Progenitor cell of endocrine pancreas (in vitro differentiated cells): ENCODE measurements at regions not wholly inside any gene's neighbourhood (a gene's known extent, or its start where the extent isn't known, plus 50 kb on each side); places are given as distances from the start of the nearest gene placed in this dataset.

ENCODE experiments used
- DNase-seq: peaks from one replicate; pipeline ENCODE4 v3.0.0; 2021; ENCODE audit warnings: low spot score; ENCODE audit not compliant: unreplicated experiment
- H3K27ac Mint-ChIP-seq: 2 replicates; pipeline ENCODE4 v1.8.0; 2021; ENCODE audit warnings: mild to moderate bottlenecking, moderate library complexity, mixed read lengths
- H3K27me3 Mint-ChIP-seq: 2 replicates; pipeline ENCODE4 v1.8.0; 2021; ENCODE audit warnings: mixed read lengths
- H3K36me3 Mint-ChIP-seq: 2 replicates; pipeline ENCODE4 v1.8.0; 2022; ENCODE audit warnings: mixed read lengths; ENCODE audit not compliant: insufficient read depth
- H3K4me1 Mint-ChIP-seq: 2 replicates; pipeline ENCODE4 v1.8.0; 2021; ENCODE audit warnings: low read depth, mixed read lengths
- H3K4me3 Mint-ChIP-seq: 2 replicates; pipeline ENCODE4 v1.8.0; 2021; ENCODE audit warnings: low read depth, mild to moderate bottlenecking, moderate library complexity, mixed read lengths
- H3K9me3 Mint-ChIP-seq: 2 replicates; pipeline ENCODE4 v1.8.0; 2021; ENCODE audit warnings: low read depth, mixed read lengths
- TF ChIP-seq, protein P1 (sequence below): fragments of 200-600 bp; sonication (generic); IDR thresholded peaks from one replicate; pipeline ENCODE4 v1.5.0; 2021; ENCODE audit warnings: antibody characterized with exemption, mild to moderate bottlenecking; ENCODE audit not compliant: unreplicated experiment

DNA sequence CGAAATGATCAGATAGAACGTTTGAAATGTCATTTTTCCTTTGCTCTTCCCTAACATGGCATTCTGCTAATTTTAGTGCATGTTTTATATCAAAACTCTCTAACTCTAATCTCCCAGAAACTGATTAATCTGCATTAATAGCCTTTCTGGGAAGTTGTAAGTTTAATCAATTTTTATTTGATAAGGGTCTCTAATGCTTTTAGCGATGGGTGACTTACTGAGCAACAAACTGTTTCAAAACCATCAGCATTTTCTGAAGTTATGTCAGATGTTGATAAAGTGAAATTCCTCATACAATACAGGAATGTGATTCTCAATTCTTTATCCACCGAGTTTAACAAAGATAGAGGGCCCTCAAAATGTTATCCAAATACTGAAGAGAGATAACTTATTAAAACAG is 431.6 kb upstream of the CXADR start:
- no peak for DNase-seq
- H3K27me3 Mint-ChIP-seq, result no peaks in the 10 kb centered on the region
- no peak overlapping the region for H3K27ac Mint-ChIP-seq
- TF ChIP-seq, protein P1, sequence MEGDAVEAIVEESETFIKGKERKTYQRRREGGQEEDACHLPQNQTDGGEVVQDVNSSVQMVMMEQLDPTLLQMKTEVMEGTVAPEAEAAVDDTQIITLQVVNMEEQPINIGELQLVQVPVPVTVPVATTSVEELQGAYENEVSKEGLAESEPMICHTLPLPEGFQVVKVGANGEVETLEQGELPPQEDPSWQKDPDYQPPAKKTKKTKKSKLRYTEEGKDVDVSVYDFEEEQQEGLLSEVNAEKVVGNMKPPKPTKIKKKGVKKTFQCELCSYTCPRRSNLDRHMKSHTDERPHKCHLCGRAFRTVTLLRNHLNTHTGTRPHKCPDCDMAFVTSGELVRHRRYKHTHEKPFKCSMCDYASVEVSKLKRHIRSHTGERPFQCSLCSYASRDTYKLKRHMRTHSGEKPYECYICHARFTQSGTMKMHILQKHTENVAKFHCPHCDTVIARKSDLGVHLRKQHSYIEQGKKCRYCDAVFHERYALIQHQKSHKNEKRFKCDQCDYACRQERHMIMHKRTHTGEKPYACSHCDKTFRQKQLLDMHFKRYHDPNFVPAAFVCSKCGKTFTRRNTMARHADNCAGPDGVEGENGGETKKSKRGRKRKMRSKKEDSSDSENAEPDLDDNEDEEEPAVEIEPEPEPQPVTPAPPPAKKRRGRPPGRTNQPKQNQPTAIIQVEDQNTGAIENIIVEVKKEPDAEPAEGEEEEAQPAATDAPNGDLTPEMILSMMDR, result no peak
- H3K4me3 Mint-ChIP-seq, result no peak overlapping the region
- no peaks in the 10 kb centered on the region for H3K9me3 Mint-ChIP-seq
- no peaks in the 10 kb centered on the region for H3K4me1 Mint-ChIP-seq
- no peaks in the 10 kb centered on the region for H3K36me3 Mint-ChIP-seq

DNA sequence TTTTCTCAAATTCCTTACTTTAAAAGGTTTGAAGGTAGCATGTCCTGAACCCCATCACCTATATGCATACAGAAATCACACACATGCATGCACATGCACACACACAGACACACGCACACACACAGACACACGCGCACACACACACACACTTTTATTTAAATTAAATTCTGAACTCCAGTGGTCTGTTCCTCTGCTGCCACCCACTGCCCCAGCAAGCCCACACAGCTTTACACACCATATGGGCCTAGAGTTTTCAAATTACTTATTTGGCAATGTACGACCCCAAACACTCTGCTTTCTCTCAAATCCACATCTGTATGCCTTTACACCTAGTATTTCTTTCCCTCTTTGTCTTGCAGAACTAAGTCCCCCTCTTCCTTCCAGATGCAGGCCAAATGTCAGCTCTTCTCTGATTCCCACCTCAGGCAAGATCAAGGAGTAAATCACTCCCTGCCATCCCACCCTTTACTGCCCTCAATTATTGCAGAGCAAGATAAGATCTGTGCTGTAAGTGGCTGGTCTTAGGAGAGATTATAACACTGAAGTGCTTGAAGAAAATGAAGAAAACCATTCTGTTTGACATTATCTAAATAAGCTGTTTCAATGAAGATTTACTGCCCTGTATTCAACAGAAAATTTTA is 429.9 kb upstream of the CXADR start:
- DNase-seq, result no peak
- TF ChIP-seq, protein P1, result no peak
- H3K27me3 Mint-ChIP-seq, result no peaks in the 10 kb centered on the region
- no peaks in the 10 kb centered on the region for H3K9me3 Mint-ChIP-seq
- H3K4me3 Mint-ChIP-seq, result no peak overlapping the region
- H3K4me1 Mint-ChIP-seq, result no peaks in the 10 kb centered on the region
- no peaks in the 10 kb centered on the region for H3K36me3 Mint-ChIP-seq
- H3K27ac Mint-ChIP-seq, result no peak overlapping the region

DNA sequence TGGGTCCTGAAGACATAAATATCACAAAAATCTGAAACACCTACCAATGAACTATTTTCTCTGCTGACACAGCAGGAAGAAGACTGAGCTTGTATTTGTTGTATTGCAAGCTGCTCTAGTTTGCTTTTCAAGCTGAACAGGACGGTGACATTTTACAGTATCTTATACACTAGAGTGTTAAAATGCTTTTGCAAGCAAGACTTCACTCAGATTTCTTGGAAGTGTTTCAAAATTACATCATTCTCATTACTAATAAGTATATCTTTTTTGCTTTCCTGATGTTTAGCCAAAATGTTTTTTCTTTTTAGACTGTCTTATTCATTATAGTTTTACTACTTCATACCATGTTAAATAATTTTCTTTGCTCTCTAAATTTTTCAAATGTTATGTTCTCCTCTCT is 427.1 kb upstream of the CXADR start:
- Mint-ChIP-seq H3K27me3 (no peaks in the 10 kb centered on the region), H3K36me3 (no peaks in the 10 kb centered on the region), H3K9me3 (peaks cover 3% of the 10 kb centered on the region), H3K4me3 (no peak overlapping the region), H3K4me1 (no peaks in the 10 kb centered on the region), H3K27ac (no peak overlapping the region)
- TF ChIP-seq, protein P1, result no peak
- DNase-seq, result no peak

DNA sequence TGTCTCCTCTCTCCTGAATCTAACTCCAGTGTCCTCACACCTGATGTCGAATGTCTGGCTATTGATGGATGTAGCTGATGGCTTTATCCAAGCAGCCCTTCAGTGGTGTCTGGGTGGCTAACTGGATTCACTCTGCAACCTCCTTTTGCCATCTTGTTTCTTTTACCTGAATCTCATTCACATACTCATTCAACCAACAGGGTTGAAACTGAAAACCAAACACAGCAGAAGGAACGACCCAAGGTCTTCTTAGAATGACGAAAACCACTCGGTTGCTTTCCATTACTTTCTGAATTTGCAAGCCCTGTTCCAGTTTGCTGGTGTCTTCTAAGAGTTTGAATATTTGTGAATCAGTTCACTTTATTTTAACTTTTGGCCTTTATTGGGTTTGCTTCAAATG is 424.3 kb upstream of the CXADR start:
- TF ChIP-seq, protein P1, result no peak
- no peak overlapping the region for H3K27ac Mint-ChIP-seq
- H3K4me3 Mint-ChIP-seq, result no peak overlapping the region
- peaks cover 3% of the 10 kb centered on the region for H3K9me3 Mint-ChIP-seq
- no peaks in the 10 kb centered on the region for H3K36me3 Mint-ChIP-seq
- no peaks in the 10 kb centered on the region for H3K4me1 Mint-ChIP-seq
- no peak for DNase-seq
- H3K27me3 Mint-ChIP-seq, result no peaks in the 10 kb centered on the region

DNA sequence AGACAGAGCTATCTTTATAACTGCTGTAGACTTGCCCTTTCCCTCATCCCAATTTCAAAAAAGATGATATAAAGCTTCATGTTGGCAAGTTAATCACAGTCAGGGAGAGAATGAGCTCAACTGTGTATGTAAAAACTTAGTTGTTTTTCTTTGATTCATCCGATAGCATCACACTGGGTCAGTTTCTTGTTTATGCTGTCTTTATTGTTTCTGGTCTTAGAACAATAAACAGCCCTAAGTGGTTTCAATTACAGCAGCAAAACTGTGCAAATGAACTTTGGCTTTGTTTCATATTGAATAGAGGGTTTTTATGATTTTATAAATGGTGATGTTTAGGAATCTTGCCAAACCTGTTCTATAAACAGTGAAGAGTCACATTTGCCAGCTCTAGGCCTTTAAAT is 423.8 kb upstream of the CXADR start:
- H3K9me3 Mint-ChIP-seq, result peaks cover 3% of the 10 kb centered on the region
- TF ChIP-seq, protein P1, result no peak
- no peaks in the 10 kb centered on the region for H3K36me3 Mint-ChIP-seq
- H3K27ac Mint-ChIP-seq, result no peak overlapping the region
- no peak for DNase-seq
- no peaks in the 10 kb centered on the region for H3K4me1 Mint-ChIP-seq
- no peaks in the 10 kb centered on the region for H3K27me3 Mint-ChIP-seq
- no peak overlapping the region for H3K4me3 Mint-ChIP-seq
